OCI-LY1 (cell line): ENCODE measurements at regions not wholly inside any gene's neighbourhood (a gene's known extent, or its start where the extent isn't known, plus 50 kb on each side); places are given as distances from the start of the nearest gene placed in this dataset.

Experiments used
- EZH2 ChIP-seq: fragments of 200-600 bp; sonication (generic), shearing (Covaris generic); IDR thresholded peaks from 2 replicates; pipeline ENCODE4 v1.8.0; 2017; ENCODE audit warnings: borderline replicate concordance, mixed run types, mild to moderate bottlenecking, antibody characterized with exemption, low read length, moderate library complexity, mixed read lengths
- TF ChIP-seq, protein P1 (sequence below): fragments of 200-600 bp; sonication (generic), shearing (Covaris generic); IDR thresholded peaks from 2 replicates; pipeline ENCODE4 v1.5.1; 2017; ENCODE audit warnings: mild to moderate bottlenecking, antibody characterized with exemption, low read length, moderate library complexity, mixed read lengths

DNA sequence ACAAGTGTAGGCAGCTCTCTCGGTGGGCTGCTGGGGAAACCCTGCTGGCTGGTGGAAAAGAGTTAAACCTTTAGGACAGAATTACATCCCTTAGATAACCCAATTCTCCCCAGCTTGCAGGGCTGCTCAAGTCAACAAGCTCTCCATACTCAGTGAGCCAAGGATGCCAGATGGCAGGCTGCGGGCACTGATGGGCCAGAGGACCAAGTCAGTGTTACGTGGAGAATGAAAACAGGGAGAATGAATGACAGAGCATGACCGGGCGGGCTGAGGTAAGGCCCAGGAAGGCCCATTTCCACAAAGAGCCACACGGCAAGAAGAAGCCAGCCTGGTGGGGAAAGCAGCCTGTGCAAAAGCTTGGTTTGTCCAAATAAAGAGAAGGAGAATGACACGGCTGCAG, 58.7 kb upstream of the CD93 start:
- TF ChIP-seq, protein P1, sequence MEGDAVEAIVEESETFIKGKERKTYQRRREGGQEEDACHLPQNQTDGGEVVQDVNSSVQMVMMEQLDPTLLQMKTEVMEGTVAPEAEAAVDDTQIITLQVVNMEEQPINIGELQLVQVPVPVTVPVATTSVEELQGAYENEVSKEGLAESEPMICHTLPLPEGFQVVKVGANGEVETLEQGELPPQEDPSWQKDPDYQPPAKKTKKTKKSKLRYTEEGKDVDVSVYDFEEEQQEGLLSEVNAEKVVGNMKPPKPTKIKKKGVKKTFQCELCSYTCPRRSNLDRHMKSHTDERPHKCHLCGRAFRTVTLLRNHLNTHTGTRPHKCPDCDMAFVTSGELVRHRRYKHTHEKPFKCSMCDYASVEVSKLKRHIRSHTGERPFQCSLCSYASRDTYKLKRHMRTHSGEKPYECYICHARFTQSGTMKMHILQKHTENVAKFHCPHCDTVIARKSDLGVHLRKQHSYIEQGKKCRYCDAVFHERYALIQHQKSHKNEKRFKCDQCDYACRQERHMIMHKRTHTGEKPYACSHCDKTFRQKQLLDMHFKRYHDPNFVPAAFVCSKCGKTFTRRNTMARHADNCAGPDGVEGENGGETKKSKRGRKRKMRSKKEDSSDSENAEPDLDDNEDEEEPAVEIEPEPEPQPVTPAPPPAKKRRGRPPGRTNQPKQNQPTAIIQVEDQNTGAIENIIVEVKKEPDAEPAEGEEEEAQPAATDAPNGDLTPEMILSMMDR: no peak
- TF ChIP-seq EZH2: no peak
